ENCODE measurements at regions not wholly inside any gene's neighbourhood (a gene's known extent, or its start where the extent isn't known, plus 50 kb on each side); places are given as distances from the start of the nearest gene placed in this dataset.

- no peaks in the 10 kb centered on the region for H4K20me1 ChIP-seq (ENCODE audit: insufficient read depth, low read length)
- no peaks in the 10 kb centered on the region for H3K4me1 ChIP-seq (ENCODE audit: insufficient read depth, low read length)
- H3K27ac ChIP-seq (ENCODE audit: low read depth, low read length), result no peak overlapping the region
- no peak for DNase-seq (ENCODE audit: insufficient read length, low spot score, missing footprints)
- no peaks in the 10 kb centered on the region for H3K27me3 ChIP-seq (ENCODE audit: insufficient read depth, low read length)
- H3K79me2 ChIP-seq (ENCODE audit: insufficient read depth, low read length), result no peaks in the 10 kb centered on the region
- no peak for TF ChIP-seq CTCF (IDR thresholded peaks at IDR 0.05; ENCODE audit: extremely low read depth, low read depth, low read length)
- H2AFZ ChIP-seq (ENCODE audit: low read length), result no peak overlapping the region
- H3K9me3 ChIP-seq (ENCODE audit: low read depth, low read length), result no peaks in the 10 kb centered on the region
- H3K4me2 ChIP-seq (ENCODE audit: insufficient read depth, low read length), result no peak overlapping the region
- H3K36me3 ChIP-seq (ENCODE audit: insufficient read depth, low read length), result no peaks in the 10 kb centered on the region
- H3K4me3 ChIP-seq (ENCODE audit: insufficient read depth, low read length), result no peak overlapping the region
Measured at GRCh38 chr3:41127414-41127813, 71.9 kb upstream of the CTNNB1 start.

GRCh38 chr3:41129731-41130130 lies 69.6 kb upstream of the CTNNB1 start:
- Histone ChIP-seq H3K79me2 (ENCODE audit: insufficient read depth, low read length) (no peaks in the 10 kb centered on the region), H3K27me3 (ENCODE audit: insufficient read depth, low read length) (no peaks in the 10 kb centered on the region), H3K36me3 (ENCODE audit: insufficient read depth, low read length) (no peaks in the 10 kb centered on the region), H2AFZ (ENCODE audit: low read length) (no peak overlapping the region), H3K4me3 (ENCODE audit: insufficient read depth, low read length) (no peak overlapping the region), H3K4me2 (ENCODE audit: insufficient read depth, low read length) (no peak overlapping the region), H3K27ac (ENCODE audit: low read depth, low read length) (no peak overlapping the region), H3K9me3 (ENCODE audit: low read depth, low read length) (no peaks in the 10 kb centered on the region), H3K4me1 (ENCODE audit: insufficient read depth, low read length) (no peaks in the 10 kb centered on the region), H4K20me1 (ENCODE audit: insufficient read depth, low read length) (no peaks in the 10 kb centered on the region)
- no peak for DNase-seq (ENCODE audit: insufficient read length, low spot score, missing footprints)
- TF ChIP-seq CTCF (IDR thresholded peaks at IDR 0.05; ENCODE audit: extremely low read depth, low read depth, low read length), result no peak

GRCh38 chr3:41131224-41131623 lies 68.1 kb upstream of the CTNNB1 start:
- no peak overlapping the region for H3K4me2 ChIP-seq (ENCODE audit: insufficient read depth, low read length)
- DNase-seq (ENCODE audit: insufficient read length, low spot score, missing footprints), result no peak

GRCh38 chr3:41137686-41138111 lies 61.6 kb upstream of the CTNNB1 start:
- H3K79me2 ChIP-seq (ENCODE audit: insufficient read depth, low read length), result no peaks in the 10 kb centered on the region

More at GRCh38 chr3:41131224-41131623, 68.1 kb upstream of the CTNNB1 start:
- Histone ChIP-seq H3K27ac (ENCODE audit: low read depth, low read length) (no peak overlapping the region), H3K79me2 (ENCODE audit: insufficient read depth, low read length) (no peaks in the 10 kb centered on the region), H3K36me3 (ENCODE audit: insufficient read depth, low read length) (no peaks in the 10 kb centered on the region), H2AFZ (ENCODE audit: low read length) (no peak overlapping the region), H3K4me3 (ENCODE audit: insufficient read depth, low read length) (no peak overlapping the region), H3K4me1 (ENCODE audit: insufficient read depth, low read length) (no peaks in the 10 kb centered on the region), H4K20me1 (ENCODE audit: insufficient read depth, low read length) (no peaks in the 10 kb centered on the region), H3K9me3 (ENCODE audit: low read depth, low read length) (no peaks in the 10 kb centered on the region), H3K27me3 (ENCODE audit: insufficient read depth, low read length) (no peaks in the 10 kb centered on the region)
- TF ChIP-seq CTCF (IDR thresholded peaks at IDR 0.05; ENCODE audit: extremely low read depth, low read depth, low read length), result no peak

More at GRCh38 chr3:41137686-41138111, 61.6 kb upstream of the CTNNB1 start:
- H3K9me3 ChIP-seq (ENCODE audit: low read depth, low read length), result no peaks in the 10 kb centered on the region
- peaks cover 7% of the 10 kb centered on the region for H3K4me1 ChIP-seq (ENCODE audit: insufficient read depth, low read length)
- no peak overlapping the region for H3K4me3 ChIP-seq (ENCODE audit: insufficient read depth, low read length)
- no peaks in the 10 kb centered on the region for H3K27me3 ChIP-seq (ENCODE audit: insufficient read depth, low read length)
- H3K4me2 ChIP-seq (ENCODE audit: insufficient read depth, low read length), result no peak overlapping the region
- H4K20me1 ChIP-seq (ENCODE audit: insufficient read depth, low read length), result no peaks in the 10 kb centered on the region
- H2AFZ ChIP-seq (ENCODE audit: low read length), result no peak overlapping the region
- H3K27ac ChIP-seq (ENCODE audit: low read depth, low read length), result no peak overlapping the region
- no peak for DNase-seq (ENCODE audit: insufficient read length, low spot score, missing footprints)
- TF ChIP-seq CTCF (IDR thresholded peaks at IDR 0.05; ENCODE audit: extremely low read depth, low read depth, low read length), result no peak
- no peaks in the 10 kb centered on the region for H3K36me3 ChIP-seq (ENCODE audit: insufficient read depth, low read length)
